Neural progenitor cell (in vitro differentiated cells): ENCODE measurements at regions not wholly inside any gene's neighbourhood (a gene's known extent, or its start where the extent isn't known, plus 50 kb on each side); places are given as distances from the start of the nearest gene placed in this dataset.

Experiments
- DNase-seq: peaks from one replicate; pipeline ENCODE4 v3.0.0-alpha.2; 2016; ENCODE audit warnings: low spot score
- H2AFZ ChIP-seq: fragments of 200-600 bp; sonication (generic); replicated peaks from 2 replicates; pipeline ENCODE4 v1.6.1; 2016; ENCODE audit warnings: antibody characterized with exemption
- H3F3A ChIP-seq: fragments of 200-600 bp; sonication (generic); 2 replicates; pipeline ENCODE4 v1.6.1; 2016; ENCODE audit warnings: antibody characterized with exemption, low read depth
- H3K27ac ChIP-seq: fragments of 200-600 bp; sonication (generic); 2 replicates; pipeline ENCODE4 v1.5.1; 2016; ENCODE audit warnings: mild to moderate bottlenecking
- H3K27me3 ChIP-seq: fragments of 200-600 bp; sonication (generic); 2 replicates; pipeline ENCODE4 v1.6.1; 2016; ENCODE audit warnings: mild to moderate bottlenecking, moderate library complexity
- H3K36me3 ChIP-seq: fragments of 200-600 bp; sonication (generic); 2 replicates; pipeline ENCODE4 v1.5.1; 2016
- H3K4me1 ChIP-seq: fragments of 200-600 bp; sonication (generic); 2 replicates; pipeline ENCODE4 v1.6.1; 2016; ENCODE audit warnings: mixed run types
- H3K4me2 ChIP-seq: fragments of 200-600 bp; sonication (generic); 2 replicates; pipeline ENCODE4 v1.6.1; 2016
- H3K4me3 ChIP-seq: fragments of 200-600 bp; sonication (generic); 2 replicates; pipeline ENCODE4 v1.5.1; 2016
- H3K79me2 ChIP-seq: fragments of 200-600 bp; sonication (generic); 2 replicates; pipeline ENCODE4 v1.6.1; 2016; ENCODE audit warnings: low read depth
- H3K9ac ChIP-seq: fragments of 200-600 bp; sonication (generic); 2 replicates; pipeline ENCODE4 v1.6.1; 2016
- H3K9me3 ChIP-seq: fragments of 200-600 bp; sonication (generic); 2 replicates; pipeline ENCODE4 v1.5.1; 2016; ENCODE audit warnings: low read depth
- H4K20me1 ChIP-seq: fragments of 200-600 bp; sonication (generic); 2 replicates; pipeline ENCODE4 v1.6.1; 2016; ENCODE audit warnings: low read depth
- H3K27ac Mint-ChIP-seq: 3 replicates; pipeline ENCODE4 v1.8.0; 2021; ENCODE audit warnings: mixed read lengths
- H3K27me3 Mint-ChIP-seq: 2 replicates; pipeline ENCODE4 v1.8.0; 2022; ENCODE audit warnings: low read depth, mild to moderate bottlenecking, inconsistent platforms, moderate library complexity, mixed read lengths; ENCODE audit not compliant: insufficient read depth
- H3K36me3 Mint-ChIP-seq: 3 replicates; pipeline ENCODE4 v1.8.0; 2021; ENCODE audit warnings: mixed read lengths
- H3K4me1 Mint-ChIP-seq: 3 replicates; pipeline ENCODE4 v1.8.0; 2021; ENCODE audit warnings: mixed read lengths
- H3K4me3 Mint-ChIP-seq: 3 replicates; pipeline ENCODE4 v1.8.0; 2021; ENCODE audit warnings: mild to moderate bottlenecking, moderate library complexity, mixed read lengths
- H3K9me3 Mint-ChIP-seq: 3 replicates; pipeline ENCODE4 v1.8.0; 2020; ENCODE audit warnings: mixed read lengths
- EZH2 ChIP-seq: fragments of 200-600 bp; sonication (generic); IDR thresholded peaks from 2 replicates; pipeline ENCODE4 v1.6.1; 2017; ENCODE audit warnings: antibody characterized with exemption, mild to moderate bottlenecking, moderate library complexity
- EZH2phosphoT487 ChIP-seq: fragments of 200-600 bp; sonication (generic); IDR thresholded peaks from 2 replicates; pipeline ENCODE4 v1.6.1; 2017; ENCODE audit warnings: antibody characterized with exemption
- TF ChIP-seq, protein P1 (sequence below): fragments of 200-600 bp; sonication (generic); IDR thresholded peaks from 2 replicates; pipeline ENCODE4 v1.5.1; 2017; ENCODE audit warnings: antibody characterized with exemption, mild to moderate bottlenecking

DNA sequence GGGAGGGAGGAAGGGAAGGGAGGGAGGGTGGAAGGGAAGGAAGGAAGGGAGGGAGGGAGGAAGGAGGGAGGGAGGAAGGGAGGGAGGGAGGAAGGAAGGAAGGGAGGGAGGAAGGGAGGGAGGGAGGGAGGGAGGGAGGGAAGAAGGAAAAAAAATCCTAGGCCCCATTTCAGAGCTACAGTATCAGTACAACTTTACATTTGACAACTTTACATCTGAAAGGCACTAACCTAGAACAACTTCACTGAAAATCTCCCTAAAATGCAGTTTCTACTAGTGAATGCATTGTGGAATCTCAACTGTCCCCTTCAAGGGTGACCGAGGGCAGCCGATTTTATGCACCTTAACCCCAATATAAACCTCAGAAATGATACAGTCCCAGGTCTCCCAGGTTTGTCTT lies 259.8 kb upstream of the GALNT17 start:
- TF ChIP-seq EZH2 (no peak), EZH2phosphoT487 (no peak)
- TF ChIP-seq, protein P1, sequence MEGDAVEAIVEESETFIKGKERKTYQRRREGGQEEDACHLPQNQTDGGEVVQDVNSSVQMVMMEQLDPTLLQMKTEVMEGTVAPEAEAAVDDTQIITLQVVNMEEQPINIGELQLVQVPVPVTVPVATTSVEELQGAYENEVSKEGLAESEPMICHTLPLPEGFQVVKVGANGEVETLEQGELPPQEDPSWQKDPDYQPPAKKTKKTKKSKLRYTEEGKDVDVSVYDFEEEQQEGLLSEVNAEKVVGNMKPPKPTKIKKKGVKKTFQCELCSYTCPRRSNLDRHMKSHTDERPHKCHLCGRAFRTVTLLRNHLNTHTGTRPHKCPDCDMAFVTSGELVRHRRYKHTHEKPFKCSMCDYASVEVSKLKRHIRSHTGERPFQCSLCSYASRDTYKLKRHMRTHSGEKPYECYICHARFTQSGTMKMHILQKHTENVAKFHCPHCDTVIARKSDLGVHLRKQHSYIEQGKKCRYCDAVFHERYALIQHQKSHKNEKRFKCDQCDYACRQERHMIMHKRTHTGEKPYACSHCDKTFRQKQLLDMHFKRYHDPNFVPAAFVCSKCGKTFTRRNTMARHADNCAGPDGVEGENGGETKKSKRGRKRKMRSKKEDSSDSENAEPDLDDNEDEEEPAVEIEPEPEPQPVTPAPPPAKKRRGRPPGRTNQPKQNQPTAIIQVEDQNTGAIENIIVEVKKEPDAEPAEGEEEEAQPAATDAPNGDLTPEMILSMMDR, result no peak

GRCh38 chr7:70881167-70881847 lies 250.6 kb upstream of the GALNT17 start:
- Histone ChIP-seq H4K20me1 (no peaks in the 10 kb centered on the region), H3K79me2 (no peaks in the 10 kb centered on the region), H3K36me3 (no peaks in the 10 kb centered on the region), H3K4me1 (peaks cover 8% of the 10 kb centered on the region), H3K9me3 (no peaks in the 10 kb centered on the region), H3F3A (peaks cover 11% of the 10 kb centered on the region), H2AFZ (peak overlapping the region; percentile 3), H3K9ac (no peak overlapping the region), H3K27ac (no peak overlapping the region), H3K4me2 (no peak overlapping the region), H3K4me3 (no peak overlapping the region), H3K27me3 (no peaks in the 10 kb centered on the region)
- Mint-ChIP-seq H3K27me3 (peaks cover 6% of the 10 kb centered on the region), H3K4me1 (peaks cover 6% of the 10 kb centered on the region), H3K36me3 (no peaks in the 10 kb centered on the region), H3K27ac (no peak overlapping the region), H3K4me3 (no peak overlapping the region), H3K9me3 (peaks cover 6% of the 10 kb centered on the region)
- DNase-seq, result no peak
- TF ChIP-seq EZH2 (no peak), EZH2phosphoT487 (no peak)
- TF ChIP-seq, protein P1, result no peak

More for the DNA sequence above, 259.8 kb upstream of the GALNT17 start:
- Histone ChIP-seq H3K4me2 (no peak overlapping the region), H3K27ac (no peak overlapping the region), H3K79me2 (no peaks in the 10 kb centered on the region), H3K9me3 (no peaks in the 10 kb centered on the region), H2AFZ (no peak overlapping the region), H4K20me1 (no peaks in the 10 kb centered on the region), H3K4me3 (no peak overlapping the region), H3F3A (no peaks in the 10 kb centered on the region), H3K9ac (no peak overlapping the region), H3K36me3 (no peaks in the 10 kb centered on the region), H3K27me3 (no peaks in the 10 kb centered on the region), H3K4me1 (no peaks in the 10 kb centered on the region)
- no peak for DNase-seq
- H3K4me1 Mint-ChIP-seq, result no peaks in the 10 kb centered on the region
- H3K27ac Mint-ChIP-seq, result no peak overlapping the region
- peaks cover 14% of the 10 kb centered on the region for H3K9me3 Mint-ChIP-seq
- no peak overlapping the region for H3K4me3 Mint-ChIP-seq
- H3K27me3 Mint-ChIP-seq, result peaks cover 4% of the 10 kb centered on the region
- H3K36me3 Mint-ChIP-seq, result no peaks in the 10 kb centered on the region

- Histone ChIP-seq H3K9me3 (no peaks in the 10 kb centered on the region), H3K4me1 (peaks cover 8% of the 10 kb centered on the region), H3F3A (peaks cover 20% of the 10 kb centered on the region), H2AFZ (peak overlapping the region; percentile 65), H3K9ac (no peak overlapping the region), H3K36me3 (no peaks in the 10 kb centered on the region), H3K79me2 (no peaks in the 10 kb centered on the region), H3K27me3 (no peaks in the 10 kb centered on the region), H3K4me3 (no peak overlapping the region), H4K20me1 (no peaks in the 10 kb centered on the region), H3K4me2 (peak overlapping the region; percentile 1), H3K27ac (no peak overlapping the region)
- peak overlapping the region; percentile 17 for H3K27ac Mint-ChIP-seq
- H3K9me3 Mint-ChIP-seq, result peaks cover 5% of the 10 kb centered on the region
- no peaks in the 10 kb centered on the region for H3K36me3 Mint-ChIP-seq
- DNase-seq, result no peak
- H3K4me3 Mint-ChIP-seq, result no peak overlapping the region
- TF ChIP-seq EZH2 (no peak), EZH2phosphoT487 (no peak)
- TF ChIP-seq, protein P1, result no peak
- peaks cover 3% of the 10 kb centered on the region for H3K27me3 Mint-ChIP-seq
- H3K4me1 Mint-ChIP-seq, result peaks cover 6% of the 10 kb centered on the region
Observed at GRCh38 chr7:70883750-70884439, 248.0 kb upstream of the GALNT17 start.
